Ramos (cell line): ENCODE measurements at regions not wholly inside any gene's neighbourhood (a gene's known extent, or its start where the extent isn't known, plus 50 kb on each side); places are given as distances from the start of the nearest gene placed in this dataset.

Experiments used
- in situ Hi-C: fragments of 300-500 bp; cut with MboI; formaldehyde crosslinking; loops from one replicate; pipeline ENCODE4 v1.14.3; 2022; ENCODE audit warnings: low sequenced_read_pairs; ENCODE audit not compliant: unreplicated experiment

DNA sequence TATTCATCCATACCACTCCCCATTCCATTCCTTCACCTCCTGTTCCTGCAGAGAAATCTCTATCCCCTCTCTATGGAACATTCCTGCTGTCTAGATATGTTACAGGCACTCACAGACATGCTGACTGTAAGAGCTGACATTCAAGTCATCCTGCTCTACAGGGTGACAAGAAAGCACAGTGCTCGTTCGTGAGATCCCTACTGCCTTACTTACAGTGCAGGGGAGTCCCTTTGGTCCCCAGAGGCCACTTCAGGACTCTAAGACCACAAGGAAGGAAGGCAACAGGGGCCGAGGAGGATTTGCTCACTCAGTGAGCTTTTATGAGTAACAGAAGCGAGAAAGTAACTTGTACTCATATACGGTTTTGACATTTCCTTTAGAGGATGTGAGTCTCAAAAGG, 110.5 kb downstream of the GAS1 start:
- in situ Hi-C loops = no loop called here

DNA sequence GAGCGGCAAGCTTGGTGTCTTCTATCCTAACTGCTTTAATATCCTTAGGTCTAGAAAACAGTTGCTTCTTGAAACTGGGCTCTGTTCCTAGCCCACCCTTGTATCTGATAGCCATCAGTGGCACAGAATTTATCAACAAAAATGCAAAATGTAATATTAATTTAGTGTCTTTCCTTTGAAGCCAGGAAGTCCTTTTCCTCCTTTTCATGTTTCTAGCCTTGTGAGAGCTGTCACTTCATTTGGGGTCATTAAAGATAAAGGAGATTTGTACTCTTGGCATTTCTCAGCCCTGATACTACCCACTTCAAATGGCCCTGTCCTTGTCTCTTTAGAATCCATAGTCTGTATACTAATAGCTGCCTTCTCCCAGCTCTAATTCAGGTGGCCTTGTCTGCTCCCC, 111.0 kb downstream of the GAS1 start:
- in situ Hi-C loops = no loop called here

DNA sequence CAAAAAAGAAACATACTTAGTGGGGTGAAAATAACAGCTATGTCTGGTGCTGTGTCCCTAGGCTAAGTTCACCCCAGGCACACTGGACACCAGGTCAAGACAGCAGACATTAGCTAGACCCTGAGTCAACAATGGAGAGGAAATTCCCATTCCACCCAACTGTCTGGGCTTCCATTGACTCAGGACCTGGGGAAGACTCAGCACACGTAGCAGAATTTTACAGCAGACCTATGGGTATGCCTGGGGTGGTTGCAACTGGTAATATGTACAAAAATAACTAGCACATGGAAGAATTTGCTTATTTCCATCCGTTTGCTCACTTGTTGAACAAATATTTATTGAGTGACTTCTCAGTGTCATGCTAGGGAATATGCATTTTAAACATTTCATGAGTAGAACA, 117.0 kb downstream of the GAS1 start:
- in situ Hi-C loops = no loop called here

DNA sequence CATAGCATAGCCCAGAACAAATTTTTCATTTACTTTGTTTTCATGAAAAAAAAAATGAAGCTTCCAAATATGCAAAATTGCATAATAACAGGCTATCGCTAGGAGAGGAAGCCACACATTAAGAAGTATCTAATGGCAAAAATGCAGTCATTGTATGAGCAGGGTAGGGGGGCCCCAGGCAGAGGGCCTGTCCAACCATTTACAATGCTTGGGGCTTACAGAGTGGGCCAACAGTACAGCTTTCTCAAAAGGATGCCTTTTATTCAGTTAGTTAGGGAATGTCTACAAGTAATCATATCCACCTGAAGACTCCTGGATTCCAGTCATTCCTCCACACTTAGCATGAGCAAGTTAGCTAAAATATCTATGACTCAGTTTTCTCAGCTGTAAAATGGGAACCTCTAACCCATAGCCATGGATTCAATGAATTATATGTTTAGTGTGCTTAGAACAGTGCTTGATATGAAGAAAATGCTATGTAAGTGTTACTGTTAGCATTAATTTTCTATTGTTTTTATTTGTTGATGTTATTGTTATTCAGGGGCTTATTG, 117.7 kb downstream of the GAS1 start:
- in situ Hi-C loops = no loop called here

DNA sequence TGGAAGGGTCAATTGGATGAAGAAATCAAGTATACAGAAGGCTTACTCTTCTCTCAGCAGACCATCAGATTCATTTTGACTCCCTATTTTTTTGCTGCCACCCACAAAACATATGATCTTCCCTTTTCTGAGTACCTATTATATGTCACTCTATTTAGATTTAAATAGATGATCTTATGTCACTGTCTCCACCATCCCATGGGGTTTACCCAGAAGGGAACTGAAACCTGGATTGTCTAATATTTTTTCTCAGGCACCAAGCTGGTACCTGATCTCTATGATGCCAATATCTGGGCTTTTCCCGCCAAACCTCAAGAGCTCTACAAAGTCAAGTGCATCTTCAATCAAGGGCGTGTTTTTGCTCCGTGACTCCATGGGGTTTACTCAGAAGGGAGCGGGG, 118.7 kb downstream of the GAS1 start:
- in situ Hi-C loops = no loop called here

DNA sequence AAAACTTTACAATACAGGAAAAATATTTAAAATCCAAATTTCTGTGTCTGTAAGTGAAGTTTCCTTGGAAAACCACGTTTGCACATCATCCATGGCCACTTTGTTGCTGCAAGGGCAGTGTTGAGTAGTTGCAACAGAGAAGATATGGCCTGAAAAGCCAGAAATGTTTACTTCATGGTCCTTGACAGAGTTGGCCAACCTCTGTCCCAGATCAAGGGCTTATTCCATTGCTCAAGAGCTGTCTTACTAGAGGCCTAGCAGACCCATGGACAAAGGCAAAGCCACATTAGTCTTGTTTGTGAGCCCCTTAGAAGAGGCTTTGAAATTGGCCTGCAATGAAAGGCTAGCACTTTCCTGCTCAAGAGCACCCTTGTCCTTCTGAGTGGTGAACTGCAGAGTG, 119.4 kb downstream of the GAS1 start:
- in situ Hi-C loops = no loop called here

DNA sequence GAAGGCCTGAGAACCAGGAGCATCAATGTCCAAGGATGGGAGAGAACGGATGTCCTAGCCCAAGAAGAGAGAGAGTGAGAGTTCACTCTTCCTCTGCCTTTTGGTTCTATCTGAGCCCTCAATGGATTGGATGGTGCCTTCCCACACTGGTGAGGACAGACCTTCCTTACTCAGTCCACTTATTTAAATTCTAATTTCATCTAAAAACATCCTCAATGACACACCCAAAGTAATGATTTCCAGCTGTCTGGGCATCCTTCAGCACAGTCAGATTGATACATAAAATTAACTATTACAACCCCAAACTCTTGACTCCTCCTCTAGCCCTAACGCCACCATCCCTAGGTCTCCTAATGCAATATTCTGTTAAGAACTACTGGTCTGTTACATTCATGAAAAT, 122.0 kb downstream of the GAS1 start:
- in situ Hi-C loops = no loop called here

DNA sequence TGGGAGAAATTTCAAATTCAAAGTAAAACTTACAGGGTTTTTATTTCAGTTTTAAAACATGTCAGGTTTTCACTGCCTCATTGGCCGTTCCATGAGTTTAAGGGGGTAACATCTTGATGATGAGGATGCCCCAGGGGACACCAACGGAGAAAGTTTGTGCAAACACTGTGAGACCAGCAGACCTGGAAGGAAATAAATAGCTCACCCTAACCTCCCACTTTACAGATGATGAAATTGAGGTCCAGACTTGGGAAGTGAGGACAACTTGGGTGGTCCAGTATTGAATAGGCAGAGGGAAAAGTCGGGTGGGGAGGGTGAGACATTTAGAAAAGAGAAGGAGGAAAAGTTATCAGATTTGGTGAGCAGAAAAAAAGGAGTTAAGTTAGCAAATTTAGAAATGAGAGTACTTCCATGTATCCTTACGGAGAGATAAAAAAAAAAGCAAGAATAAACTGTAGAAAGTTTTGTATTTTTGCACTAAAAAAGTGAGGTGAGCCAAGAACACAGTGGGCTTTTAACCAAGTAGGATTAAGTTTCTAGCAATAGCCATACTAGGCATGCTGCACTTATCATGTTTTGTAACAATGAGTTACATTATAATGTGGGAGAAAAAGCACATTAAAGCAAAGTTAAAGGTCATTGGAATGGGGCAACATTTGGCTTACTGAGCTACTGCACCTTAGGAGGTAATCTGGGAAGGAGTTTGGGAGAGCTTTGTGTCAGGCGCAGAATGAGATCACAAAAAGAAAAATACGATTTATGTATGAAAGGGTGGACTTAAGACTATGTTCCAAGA, 125.1 kb downstream of the GAS1 start:
- in situ Hi-C loops = no loop called here

DNA sequence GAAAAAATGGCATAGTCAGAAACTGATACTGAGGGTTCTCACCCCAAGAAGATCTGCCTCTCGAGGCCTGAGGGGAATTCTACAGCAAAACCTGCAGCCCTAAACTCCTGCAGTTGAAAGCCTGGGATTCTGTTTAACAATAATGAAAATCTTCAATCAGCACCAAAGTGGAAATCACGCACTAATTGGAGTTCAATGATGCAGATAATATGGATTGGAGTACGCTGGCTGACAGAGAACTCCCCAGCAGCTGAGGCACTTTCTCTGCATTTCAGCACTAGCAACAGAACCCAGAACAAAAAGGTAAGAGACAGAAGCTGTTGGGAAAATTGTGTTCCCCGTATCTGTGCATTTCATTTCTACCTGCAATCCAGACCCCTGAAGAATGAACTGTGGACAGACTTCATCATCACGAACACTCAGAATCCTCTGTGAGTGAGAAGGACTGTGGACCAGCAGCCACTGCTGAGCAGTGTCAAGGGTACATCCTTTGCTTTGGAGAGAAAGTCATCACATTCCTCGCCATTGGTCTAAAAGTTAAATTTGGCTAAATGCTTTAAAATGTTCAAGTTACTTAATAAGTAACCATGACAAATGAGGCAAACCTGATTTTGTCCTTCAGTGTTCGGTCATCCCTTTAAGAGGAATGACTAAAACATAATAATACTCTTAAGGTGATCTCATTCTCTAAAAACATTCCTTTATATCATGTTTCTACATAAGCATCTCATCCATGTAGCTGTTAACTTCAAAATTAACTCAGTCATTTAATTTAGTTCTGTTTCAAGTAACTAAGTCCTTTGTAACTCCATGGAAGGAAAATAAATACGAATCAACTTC, 126.1 kb downstream of the GAS1 start:
- in situ Hi-C loops = no loop called here

DNA sequence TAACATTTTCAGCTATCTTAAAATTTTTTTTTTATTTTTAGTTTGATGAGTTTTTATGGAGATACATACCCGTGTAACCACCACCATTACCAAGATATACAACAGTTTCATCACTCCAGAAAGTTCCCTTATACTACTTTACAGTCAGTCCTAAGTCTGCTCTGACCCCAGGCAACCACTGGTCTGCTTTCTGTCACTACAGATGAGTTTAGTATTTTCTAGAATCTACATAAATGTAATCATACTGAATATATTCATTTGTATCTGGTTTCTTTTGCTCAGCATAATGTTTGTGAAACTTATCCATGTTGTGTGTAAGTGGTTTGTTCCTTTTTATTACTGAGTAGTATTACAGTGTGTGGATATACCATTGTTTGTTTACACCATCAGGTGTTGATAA, 127.8 kb downstream of the GAS1 start:
- in situ Hi-C loops = no loop called here

DNA sequence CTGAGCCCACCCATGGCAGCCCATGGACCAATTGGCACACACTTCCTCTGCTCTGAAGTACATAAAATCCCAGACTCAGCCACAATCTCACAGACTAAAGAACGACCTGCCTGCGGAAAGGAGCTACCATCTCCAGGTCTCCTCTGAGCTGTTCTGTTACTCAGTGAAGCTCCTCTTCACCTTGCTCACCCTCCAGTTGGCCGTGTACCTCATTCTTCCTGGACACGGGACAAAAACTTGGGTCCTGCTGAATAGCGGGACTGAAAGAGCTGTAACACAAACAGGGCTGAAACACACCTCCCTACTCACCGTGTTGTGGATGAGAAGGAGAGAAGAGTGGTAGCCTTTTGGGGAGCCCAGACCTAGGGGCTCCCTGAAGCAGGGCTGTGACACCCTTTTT, 128.7 kb downstream of the GAS1 start:
- in situ Hi-C loops = no loop called here

DNA sequence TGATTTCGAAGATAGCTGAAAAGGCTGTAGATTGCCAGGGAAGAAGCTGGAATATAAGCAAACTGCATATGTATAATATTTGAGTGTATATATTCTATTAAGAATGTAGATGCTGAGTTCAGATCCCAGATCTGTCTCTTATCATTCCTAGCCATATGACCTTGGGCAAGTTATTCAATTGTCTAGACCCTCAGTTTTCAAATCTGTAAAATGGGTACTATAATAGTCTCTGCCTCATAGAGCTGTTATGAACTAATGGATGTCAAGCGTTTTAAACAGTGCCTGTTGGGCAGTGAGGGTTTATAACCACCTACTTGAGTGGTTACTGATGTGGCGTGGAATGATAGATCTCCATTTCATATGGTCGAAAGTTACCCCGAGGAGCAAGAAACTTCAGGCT, 130.4 kb downstream of the GAS1 start:
- in situ Hi-C loops = no loop called here

DNA sequence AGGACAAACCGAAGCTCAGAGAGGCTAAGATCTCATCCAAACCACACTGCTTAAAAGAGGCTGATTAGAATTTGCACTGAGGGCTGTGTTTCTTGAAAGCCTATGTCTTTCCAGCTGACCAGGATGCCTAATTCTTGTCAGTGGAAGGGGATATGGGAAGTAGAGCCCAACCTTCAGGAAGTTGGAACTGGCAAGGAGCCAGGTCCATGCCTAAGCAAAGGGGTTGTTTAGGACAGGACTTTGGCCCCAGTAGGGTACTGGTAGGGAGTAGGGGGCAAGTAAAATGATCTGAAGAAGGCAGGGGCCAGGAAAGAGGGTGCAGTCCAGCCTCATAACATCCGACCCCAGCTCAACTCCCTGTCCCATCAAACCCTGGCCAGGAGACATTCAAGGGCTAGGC, 130.9 kb downstream of the GAS1 start:
- in situ Hi-C loops = no loop called here

DNA sequence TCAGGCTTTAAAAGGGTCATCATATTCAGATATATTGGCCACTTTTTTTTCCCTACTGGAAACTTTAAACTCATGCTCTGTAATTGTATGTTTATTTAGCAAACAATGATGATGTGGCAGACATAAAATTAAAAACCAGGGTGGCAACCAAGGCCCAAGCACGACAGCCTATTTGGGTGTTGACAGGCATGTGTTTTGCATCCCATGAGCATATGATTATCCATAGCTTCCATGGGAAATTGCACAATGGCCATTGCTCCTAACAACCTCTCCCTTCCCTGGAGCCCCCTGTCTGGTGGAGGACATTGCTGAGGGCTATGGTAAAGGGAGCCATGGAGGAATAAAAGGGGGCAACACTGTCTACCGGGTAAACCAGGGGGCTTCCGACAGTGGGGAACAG, 134.7 kb downstream of the GAS1 start:
- in situ Hi-C loops = no loop called here

DNA sequence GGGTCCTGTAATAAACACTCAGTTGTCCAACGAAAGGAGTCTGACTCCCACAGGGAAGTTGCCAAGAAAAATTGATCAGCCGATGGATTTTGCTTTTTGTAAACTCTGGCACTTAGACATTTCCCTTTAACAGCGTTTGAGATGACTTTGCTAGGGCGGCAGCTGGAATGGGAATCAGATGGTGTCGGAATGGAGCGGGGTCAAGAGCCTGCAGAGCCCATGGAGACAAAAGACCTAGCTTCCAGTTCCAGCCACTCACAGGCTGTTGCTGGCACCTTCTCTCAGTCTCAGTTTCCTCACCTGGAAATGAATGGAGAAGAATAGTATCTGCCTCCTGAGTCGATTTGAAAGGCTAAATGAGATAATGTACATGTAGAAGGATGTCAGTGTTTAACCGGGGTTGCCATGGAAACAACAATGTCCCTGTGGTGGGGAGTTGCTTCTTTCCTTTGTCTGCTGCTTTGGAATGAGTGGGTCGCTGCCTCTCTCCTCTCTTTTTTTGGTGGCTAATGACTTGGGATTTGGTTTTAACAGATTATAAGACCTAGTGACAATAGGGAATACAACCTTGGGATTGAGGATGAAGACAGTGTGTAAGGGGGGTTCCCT, 137.4 kb downstream of the GAS1 start:
- in situ Hi-C loops = no loop called here

DNA sequence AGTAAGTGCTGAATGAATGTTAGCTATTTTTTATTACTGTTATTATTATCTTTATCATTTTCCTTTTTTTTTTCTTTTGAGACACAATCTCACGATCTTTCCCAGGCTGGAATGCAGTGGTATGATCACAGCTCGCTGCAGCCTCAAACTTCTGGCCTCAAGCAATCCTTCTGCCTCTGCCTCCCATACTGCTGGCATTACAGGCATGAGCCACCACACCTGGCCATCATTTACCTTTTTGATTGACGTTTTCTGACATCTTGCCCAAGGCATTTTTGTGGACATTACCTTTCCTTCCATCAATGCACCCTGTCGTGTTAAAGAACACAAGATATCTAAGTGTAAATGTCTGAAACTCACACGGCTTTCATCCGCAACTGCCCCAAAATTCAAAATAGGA, 138.2 kb downstream of the GAS1 start:
- in situ Hi-C loops = no loop called here

DNA sequence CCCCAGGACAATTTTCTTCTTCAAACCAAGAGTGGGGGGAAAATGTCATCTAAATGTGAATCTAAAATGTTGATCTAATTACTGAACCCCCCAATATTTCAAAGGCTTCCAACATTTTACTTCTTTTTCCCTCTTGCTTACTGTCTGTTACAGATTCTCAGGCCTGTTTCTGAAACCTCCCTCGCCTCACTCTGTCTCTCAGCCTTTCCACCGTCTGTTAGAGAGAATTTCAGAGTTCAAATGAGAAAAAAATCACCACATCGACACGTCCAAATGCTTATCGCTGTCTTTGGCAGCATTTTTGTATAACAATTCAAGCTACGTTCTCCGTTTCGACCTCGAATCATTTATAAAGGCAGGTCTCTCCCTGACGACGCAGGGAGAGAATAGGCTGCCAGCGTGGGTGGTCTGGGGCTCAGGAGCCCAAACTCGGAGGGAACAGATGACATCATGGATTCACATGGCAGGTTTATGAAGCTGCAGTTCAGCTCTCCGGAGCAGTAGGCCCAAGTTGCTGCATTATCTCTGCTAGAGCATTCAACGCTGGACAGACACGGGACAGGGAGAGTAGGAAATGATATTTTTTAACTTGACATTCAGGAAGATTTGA, 139.8 kb downstream of the GAS1 start:
- in situ Hi-C loops = no loop called here

DNA sequence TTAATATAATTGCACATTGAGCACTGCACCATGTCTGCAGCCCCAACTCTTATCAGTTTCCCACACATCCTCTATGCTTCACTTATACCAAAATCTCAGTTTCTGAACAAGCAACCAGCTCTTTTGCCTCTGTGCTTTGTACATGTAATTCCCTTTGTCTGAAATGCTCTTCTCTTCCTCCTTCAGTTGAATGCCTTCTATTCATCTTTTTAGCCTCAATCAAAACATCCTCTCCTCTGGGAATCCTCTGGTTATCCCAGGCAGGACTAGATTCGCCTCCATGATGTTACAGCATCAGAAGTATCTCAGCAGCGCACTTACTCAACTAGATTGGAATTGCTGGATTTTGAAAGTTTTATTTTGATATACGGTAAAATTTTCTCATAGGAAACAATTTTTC, 143.3 kb downstream of the GAS1 start:
- in situ Hi-C loops = no loop called here

DNA sequence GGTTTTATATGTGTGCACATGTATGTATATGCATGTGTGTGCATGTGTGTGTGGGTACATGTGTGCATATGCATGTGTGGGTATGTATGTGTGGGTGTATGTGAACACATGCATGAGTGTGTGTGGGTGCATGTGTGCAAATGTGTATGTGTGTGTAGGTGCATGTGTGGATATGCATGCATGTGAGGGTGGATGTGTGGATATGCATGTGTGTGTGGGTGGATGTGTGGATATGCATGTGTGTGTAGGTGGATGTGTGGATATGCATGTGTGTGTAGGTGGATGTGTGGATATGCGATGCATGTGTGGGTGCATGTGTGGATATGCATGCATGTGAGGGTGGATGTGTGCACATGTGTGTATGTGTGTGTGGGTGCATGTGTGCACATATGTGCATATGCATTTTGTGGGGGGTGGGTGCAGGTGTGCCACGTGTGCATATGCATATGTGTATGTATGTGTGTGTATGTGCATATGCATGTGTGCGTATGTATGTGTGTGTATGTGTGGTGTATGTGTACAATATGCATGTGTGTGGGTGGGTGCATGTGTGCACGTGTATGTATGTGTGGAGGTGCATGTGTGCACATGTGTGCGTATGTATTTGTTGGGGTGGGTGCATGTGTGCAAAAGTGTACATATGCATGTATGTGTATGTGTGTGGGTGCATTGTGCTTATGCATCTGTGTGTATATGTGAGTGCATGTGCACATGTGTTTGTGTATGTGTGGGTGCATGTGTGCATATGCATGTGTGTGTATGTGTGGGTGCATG, 144.2 kb downstream of the GAS1 start:
- in situ Hi-C loops = no loop called here

DNA sequence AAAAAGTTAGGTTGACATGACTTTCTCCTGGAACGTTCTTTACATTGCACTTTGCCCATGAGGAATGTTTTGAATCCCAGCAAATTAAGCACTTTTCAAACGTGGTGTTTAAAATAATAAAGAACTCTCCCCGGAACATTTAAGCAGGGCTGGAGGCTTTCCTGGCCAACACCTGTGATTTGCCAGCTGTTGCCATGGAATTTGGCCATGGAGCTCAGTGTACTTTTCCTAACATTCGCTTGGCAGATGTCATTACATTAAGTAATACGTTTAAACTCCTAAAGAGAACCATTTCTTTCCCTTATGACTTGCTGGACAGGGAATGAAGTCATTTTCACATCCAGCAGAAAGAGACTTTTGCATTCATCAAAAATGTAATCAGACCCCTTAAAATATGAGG, 146.1 kb downstream of the GAS1 start:
- in situ Hi-C loops = no loop called here
